Epidermal melanocyte (primary cell): ENCODE measurements at regions not wholly inside any gene's neighbourhood (a gene's known extent, or its start where the extent isn't known, plus 50 kb on each side); places are given as distances from the start of the nearest gene placed in this dataset.
"Not testable (repeated sequence)": the region's sequence is repeated elsewhere in the genome, so short reads cannot be mapped to it uniquely, and the experiment has no call there.

Experiments used
- DNase-seq: peaks from one replicate; pipeline ENCODE4 v3.0.0; 2011; ENCODE audit warnings: low spot score; ENCODE audit not compliant: insufficient read length

DNA sequence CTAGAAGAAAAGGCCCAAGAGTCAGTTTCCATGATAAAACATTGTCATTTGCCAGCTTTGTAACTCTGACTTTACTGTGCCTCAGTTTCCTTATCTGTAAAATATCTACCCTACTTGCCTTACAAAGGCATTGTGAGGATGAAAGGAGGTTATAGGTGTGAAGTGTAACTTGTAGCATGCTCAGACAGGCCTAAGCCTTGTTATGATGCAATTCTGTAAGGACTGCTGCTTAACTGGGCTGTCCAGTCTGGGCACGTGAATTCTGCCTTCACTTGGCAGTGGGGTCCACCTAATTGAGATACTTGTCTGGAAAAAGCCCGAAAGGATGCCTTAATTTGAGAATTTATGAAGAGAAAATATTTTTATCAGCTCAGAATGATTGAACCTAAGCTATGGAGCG lies 114.5 kb upstream of the DYRK2 start:
- no peak for DNase-seq

DNA sequence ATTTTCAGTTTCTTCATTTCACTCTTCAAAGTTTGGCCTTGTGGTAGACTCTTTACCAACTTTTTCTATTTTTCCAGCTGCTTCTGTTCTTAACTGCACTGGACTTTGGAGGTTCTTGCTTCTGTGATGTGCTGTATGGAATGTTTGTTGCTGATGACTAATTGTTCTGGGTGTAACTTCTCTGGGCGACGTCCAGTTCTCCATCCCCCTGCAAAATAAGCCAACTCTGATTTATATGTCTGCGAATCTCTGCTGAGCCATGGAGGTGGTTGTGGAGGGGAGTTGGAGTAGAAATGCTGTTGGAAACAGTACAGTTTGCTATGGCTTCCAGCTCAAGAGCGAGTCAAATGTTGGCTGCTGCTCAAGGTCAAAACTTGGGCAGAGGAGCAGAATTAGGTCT lies 113.9 kb upstream of the DYRK2 start:
- no peak for DNase-seq

DNA sequence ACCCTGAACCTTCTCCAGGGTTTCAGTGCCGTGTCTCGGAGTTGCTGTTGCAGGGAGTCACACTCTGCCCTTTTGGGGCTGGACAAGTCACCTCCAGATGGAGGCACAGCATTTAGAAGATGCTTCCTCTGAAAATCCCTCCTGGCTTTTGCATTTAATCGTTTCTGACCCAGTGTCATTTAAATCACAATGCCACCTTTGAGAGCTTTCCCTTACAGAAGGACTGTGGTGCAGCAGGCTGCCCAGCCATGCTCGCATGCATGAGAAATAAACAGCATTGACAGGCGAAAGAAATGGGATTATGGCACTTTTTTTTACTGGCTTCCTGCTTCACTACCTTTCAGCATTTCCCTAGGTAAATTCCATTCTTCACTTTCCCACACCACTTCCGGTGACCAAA lies 113.4 kb upstream of the DYRK2 start:
- no peak for DNase-seq

DNA sequence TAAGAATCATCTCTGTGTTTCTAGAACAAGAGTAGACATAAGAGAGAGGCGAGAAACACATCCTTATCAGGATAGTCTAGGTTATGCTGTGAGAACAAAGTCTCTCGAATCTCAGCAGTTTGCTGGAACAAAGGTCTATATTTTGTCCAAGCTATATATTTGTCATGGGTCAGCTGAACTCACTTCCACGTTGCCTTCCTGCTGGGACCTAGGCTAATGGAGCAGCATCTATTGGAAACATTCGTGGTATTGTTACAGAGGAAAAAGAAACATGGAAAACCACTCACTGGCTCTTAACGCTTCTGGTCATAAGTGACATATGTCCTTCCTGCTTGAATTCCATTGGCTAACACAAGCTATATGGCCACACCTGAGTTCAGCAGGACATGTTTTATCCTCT lies 112.6 kb upstream of the DYRK2 start:
- DNase-seq: no peak

DNA sequence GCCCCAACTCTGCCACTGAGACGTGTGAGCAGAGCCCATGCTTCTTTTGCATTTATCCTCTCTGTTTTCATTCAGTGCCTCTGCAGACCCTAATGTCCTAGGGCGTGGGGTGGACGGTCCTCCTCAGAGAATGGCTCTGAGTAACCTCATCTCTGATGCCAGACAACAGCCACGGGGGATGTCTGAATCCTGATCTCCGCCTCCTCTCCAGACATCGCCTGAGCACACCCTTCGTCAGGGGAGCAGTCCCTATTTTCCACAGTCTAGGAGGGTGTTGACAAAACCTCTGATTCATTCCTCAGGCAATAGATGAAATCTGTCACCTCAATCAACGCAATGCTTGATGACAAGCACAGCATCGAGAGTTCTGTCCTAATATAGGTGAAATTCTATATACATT lies 109.2 kb upstream of the DYRK2 start:
- no peak for DNase-seq

DNA sequence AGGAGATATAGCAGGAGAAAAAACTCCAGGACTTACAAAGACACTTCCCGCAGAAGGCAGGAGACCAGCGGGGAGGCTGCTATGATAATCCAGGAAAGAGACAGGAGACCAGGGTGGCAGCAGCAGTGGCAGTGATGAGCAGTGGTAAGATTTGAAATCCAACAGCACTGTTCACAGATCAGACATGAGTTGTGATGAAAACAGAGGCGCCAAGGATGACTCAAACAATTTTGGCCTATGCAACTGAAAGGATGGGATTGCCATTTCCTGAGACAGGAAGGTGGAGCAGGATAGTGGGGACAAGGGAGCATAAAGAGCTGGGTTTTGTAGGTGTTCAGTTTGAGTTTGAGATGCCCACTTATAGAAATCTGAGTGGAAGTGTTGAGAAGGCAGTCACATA lies 108.6 kb upstream of the DYRK2 start:
- DNase-seq: no peak

DNA sequence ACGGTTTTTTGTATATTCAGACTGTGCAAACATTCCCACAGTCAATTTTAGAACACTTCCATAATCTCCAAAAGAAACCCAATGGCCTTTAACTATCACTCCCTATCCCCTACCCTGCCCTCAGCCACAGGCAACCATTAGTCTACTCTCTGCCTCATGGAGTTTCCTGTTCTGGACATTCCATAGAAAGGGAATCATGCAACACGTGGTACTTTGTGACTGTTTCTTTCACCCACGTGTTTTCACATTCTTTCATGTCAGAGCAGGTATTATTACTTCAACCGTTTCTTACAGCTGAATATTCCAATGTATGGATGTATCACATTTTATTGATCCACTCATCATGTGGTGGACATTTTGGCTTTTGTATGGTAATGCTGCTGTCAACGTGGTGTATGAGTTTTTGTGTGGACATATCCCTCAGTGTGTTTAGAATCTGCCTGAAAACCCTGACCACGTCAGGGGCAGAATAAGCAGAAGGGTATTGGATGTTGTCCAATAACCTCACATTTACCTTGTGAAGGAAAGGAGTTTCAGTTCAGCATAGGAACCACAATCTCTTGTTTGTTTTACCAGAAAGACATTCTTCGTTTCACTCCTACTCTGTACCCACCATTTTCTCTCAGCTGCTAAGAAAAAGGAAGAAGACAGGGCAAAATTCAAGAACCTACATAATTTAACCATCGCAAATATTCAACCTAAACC lies 107.5 kb upstream of the DYRK2 start:
- no peak for DNase-seq

DNA sequence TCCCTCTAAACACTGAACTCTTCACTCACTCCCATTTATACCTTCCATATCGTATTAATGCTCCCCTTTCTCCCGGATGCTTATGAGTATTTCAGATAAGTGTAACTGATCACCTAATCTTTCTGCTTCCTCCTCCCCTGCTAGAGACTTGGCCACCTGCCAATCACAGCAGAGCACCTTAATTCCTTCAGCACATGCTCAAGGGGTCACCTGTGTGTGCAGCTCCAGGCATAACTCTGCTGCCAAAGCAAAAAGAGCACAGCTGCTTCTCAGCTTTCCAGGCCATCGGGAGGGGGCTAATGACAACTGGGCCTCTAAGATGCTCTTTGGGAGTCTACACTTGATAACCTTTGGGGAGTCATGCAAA lies 106.9 kb upstream of the DYRK2 start:
- no peak for DNase-seq

DNA sequence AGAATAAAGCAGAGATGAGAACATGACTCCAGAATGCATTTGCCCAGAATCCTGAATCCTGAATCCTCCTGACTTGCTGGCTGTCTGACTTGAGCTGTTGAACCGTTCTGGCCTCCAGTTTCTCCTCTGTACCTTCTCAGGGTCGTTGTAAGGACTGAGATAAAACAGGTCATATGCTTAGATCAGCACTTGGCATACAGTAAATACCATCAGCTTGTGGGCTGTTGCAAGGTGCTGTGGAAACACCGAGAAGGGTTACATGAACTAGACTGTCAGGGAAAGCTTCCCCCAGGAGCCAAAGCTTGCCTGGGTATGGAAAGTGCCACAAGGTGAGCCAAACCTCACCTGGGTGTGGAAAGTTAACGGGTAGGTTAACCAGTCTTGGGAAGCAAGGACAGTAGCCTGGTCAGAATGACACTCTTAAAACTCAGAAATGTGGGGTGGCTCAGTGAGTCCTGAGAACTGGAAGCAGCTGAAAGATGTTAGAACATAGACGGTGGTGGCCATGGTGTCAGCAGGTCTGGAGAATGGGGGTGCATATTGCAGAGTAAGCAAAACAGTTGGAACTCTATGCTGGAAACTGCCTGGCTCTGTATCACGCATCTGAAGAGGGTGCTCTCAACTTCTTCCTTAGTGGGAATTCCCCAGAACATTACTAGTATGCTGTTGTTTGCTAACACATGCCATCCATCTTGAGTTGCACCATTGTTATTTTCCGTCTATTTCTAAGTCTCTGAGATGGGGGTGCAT lies 105.3 kb upstream of the DYRK2 start:
- DNase-seq: no peak

DNA sequence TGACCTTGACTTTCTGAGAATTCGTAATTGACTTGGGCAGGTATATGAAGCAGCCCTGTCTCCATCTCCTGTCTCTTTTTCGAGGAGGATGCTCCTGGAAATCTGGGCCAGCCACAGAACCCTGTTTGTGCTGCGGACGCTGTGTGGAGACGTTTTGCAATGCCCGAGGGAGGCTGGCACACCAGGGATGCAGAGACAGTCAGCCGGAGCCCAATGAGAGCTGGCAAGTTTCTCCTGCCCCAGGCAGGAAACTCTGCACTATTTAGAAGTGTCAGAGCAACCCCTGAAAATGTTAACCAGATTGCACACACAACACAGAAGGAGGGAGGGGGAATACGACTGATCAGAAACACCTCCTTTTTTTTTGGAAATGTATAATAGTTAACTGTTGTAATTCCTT lies 103.2 kb upstream of the DYRK2 start:
- no peak for DNase-seq

DNA sequence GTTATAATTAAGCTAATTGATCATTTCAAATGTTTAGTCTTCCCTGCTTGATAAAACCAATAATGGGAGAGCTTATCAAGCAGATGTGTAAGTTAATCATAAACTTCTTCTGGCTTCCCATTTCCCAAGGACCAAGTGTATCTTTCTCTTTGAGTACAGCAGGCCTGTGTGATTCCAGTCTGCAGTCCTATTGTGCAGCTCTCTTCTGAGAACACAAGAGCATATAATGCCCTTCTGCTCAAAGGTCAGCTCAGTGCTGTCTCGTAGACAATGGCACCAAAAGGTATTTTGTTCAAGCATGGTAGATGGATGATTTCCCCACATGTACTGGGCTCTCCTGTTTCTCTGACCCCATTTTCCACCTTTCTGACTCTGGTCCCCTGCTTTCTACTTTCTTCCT lies 101.8 kb upstream of the DYRK2 start:
- DNase-seq: no peak

DNA sequence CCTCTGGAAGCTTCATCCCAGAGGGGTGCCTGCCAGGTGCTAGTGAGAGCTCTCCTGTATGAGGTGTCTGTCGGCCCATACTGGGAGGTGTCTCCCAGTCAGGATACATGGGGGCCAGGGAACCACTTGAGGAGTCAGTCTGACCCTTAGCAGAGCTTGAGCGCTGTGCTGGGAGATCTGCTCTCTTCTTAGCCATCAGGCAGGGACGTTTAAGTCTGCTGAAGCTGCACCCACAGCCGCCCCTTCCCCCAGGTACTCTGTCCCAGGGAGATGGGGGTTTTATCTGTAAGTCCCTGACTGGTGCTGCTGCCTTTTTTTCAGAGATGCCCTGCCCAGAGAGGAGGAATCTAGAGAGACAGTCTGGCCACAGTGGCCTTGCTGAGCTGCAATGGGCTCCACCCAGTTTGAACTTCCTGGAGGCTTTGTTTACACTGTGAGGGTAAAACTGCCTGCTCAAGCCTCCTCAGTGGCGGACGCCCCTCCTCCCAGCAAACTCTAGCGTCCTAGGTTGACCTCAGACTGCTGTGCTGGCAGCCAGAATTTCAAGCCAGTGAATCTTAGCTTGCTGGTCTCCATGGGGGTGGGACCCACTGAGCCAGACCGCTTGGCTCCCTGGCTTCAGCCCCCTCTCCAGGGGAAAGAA lies 93.3 kb upstream of the DYRK2 start:
- not testable (repeated sequence) for DNase-seq

DNA sequence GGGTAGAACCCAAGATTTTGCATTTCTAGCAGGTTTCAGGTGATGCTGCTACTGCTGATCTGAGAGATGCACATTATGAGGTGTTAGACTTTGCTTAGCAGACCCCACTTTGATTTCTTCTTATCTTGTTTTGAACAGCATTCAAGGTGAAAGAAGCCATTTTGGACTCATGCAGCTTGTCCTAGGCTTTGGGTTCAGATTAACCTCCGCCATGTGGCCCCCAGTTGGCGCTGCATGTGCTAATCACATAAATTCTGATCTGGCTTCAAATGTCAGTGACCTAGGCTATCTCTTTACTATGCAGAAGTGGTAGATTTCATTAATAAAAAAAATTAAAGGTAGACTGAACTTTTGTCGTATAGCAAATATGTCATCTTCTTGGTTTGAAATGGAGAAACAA lies 89.8 kb upstream of the DYRK2 start:
- no peak for DNase-seq

DNA sequence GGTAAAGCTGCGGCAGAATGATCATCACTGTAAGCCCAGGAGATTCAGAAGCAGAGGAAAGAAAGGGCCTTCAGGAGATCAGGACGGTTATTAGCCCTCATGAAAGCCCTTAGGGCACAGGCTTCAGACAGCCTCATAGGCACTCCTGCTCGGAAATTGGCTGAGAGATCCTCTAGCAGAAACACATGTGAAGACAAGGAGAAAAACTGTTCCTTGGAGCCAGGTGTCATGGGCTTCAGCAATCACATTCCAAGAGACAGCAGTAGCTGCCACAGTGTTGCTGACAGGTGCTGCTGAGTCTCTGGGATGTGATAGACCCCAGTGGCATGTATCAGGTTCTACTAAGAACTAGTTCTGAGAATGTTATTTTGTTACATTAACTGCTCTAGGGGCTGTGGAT lies 88.8 kb upstream of the DYRK2 start:
- DNase-seq: no peak

DNA sequence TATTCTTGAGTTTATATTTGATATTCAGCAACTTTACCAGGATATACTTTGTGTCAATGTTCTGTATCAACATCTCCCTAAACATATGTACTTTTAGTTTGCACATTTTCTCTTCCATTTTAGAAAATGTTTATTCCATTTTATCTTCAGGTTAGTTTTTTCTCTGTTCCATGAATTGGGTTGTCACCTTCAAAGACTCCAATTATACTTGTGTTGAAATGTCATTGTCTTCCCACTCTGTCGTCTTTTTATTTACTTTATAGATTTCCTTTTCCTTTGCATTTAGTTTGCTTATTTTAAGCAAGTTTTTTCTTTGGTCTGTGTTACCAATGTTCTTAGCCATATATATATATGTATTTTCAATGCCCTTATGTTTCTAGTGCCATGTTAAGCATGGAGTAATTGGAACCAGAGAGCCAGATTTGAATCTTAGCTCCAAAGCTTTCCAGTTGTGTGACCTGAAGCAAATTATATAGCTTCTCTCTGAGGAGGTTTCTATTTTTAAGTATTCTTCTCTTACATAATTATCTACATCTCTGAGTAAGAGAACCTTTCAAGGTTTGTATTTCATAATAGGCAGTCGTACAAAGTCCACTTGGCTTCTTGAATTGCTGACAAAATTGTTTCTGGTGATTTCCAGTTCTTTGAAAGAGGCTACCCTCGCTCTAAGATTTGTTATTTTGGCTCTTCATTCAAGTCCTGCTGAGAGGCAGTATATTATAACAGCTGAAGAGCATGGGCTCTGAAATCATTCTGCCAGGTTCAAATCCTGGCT lies 85.8 kb upstream of the DYRK2 start:
- no peak for DNase-seq

DNA sequence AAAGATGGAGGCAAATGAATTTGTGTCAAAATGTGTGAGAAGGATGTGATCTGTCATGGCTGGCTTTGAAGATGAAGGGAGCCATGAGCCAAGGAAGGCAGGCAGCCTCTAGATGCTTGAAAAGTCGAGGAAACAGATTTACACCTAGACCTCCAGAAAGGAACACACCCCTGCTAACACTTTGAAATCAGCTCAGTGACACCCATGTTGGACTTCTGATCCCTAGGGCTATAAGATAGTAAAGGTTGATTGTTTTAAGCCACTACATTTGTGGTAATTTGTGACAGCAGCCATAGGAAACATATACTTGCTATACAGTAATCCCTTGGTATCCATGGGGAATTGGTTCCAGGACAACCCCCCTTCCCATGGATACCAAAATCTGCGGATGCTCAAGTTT lies 80.5 kb upstream of the DYRK2 start:
- DNase-seq: no peak

DNA sequence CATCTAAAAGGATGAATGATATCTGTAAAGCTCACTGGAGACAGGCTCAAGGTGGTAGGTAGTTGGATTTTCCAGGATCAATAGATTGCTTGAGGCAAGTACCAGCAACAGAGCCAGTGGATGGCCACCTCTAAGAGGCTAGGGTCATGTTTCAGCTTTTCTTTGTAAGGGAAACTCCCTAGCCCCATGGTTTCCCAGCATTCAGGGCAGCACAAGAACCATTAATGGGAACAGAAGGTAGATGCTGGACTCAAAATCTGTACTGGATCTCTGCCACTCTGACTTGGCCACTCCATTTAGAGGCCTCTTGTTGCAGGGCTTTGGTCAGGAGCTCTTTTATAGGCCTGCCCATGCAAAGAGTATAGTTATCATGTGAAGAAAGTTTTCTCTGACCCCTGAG lies 76.1 kb upstream of the DYRK2 start:
- DNase-seq: no peak

DNA sequence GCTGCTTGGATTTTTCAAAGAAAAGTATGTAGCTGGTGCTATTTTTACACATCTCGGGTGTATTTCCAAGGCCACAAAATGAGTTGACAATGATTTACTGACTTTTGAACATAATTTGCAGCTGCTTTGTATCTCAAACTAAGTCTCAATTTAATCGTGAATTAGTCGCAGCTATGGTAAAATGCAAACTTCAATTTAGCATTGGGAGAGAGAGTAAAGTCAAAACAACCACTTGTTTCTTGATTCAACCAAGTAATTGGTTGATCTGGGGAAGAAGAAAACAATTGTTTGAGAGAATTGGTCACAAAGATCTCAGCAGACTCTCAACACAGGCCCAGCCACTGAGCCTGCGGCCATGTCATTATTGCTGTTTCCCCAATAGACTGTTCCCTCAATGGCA lies 75.0 kb upstream of the DYRK2 start:
- DNase-seq: no peak

DNA sequence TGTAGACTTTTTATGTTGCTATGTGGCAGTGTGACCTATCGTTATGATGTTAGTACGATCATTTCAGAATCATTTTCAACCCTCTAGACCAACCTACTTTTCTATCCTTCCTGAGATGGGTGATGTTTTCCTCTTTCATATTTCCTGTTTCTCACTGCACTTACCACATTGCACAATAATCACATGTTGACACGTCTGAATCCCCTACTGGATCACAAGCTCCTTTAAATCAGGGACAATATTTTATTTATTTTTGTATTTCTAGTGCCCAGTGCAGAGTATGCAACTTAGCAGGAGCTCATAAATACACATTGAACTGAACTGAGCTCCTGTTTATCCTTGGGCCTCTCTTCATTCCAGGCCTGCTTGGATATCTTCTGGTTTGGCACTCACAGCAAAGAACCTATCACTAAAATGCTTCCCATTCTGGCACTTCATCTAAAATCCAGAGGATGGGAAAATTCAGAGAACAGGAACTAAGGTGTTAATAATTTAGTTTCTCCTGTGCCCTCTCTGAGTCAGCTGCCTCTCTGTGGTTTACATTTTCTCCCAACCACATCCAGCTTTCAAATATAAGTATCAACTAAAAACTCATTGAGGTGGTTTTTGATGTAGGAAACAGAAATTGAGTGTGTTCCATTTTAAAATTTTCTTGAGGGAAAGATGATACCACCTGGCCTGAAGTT lies 69.4 kb upstream of the DYRK2 start:
- no peak for DNase-seq

DNA sequence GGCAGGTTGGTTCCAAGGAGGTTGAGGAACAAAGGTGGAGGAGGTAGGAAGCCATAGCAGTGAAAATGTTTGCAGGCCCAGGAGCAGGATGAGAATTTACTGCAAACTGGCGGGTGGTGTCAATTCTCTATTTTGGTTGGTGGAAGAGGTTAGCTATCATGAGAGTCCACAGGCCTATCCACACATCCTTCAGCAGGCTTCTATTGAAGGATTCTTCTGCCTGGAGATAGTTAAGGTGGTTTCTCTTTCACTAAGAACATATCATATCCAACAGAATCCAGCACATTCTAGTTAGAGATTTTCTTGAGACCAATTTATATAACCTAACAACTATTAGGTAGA lies 68.9 kb upstream of the DYRK2 start:
- DNase-seq: no peak

DNA sequence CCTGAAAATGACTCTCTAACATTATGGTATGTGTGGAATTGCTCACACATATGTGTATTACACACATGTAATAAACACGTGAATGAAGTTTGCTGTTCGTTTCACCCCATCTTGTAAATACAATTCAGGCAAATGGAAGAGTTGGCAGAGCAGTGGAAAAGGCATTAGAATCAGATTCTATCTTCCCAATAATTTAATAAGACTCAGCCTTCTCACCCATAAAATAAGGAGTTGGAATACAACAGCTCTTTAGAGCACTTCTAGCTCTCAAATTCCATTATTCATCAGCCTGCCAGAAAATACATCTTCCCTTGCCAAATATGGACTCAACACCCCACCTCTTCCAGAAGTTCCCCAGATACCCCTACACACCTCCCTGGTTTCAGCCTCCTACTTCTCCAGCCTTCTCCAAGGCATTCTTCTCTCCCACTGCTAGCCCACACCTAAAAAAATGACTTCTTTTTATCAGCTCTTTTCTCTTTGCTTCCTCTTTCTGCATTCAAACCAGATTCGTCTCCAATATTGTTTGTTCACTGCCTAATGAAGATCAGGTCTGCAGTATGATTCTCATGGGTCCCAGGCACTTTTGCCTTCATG lies 66.2 kb upstream of the DYRK2 start:
- DNase-seq: no peak
